ENCODE measurements at regions not wholly inside any gene's neighbourhood (a gene's known extent, or its start where the extent isn't known, plus 50 kb on each side); places are given as distances from the start of the nearest gene placed in this dataset.

DNA sequence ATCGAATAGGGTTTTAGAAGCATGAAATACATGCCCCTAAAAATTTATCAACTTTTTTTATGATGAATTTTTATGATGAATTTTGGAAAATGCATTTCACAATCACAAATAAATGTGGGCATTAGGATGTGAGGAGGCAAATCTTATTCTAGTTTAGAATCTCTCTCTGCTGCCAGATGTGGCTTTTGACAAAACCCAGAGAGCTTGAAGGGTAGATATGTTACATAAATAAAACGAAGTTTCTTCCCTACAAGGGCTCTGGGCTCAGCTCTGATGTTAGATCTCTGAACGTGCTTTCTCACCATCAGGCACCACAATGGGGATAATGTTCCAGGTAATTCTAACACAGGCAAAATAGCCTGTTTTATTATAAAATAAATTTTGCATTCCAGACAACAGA, 102.3 kb upstream of the ADAMTSL1 start:
- in situ Hi-C loops (cut with HindIII; ENCODE audit: low pct_ligation_motif_present, low sequenced_read_pairs) = no loop called here
- no peak overlapping the region for H3K4me3 ChIP-seq (ENCODE audit: low read depth, low read length)
- TF ChIP-seq, protein P1, sequence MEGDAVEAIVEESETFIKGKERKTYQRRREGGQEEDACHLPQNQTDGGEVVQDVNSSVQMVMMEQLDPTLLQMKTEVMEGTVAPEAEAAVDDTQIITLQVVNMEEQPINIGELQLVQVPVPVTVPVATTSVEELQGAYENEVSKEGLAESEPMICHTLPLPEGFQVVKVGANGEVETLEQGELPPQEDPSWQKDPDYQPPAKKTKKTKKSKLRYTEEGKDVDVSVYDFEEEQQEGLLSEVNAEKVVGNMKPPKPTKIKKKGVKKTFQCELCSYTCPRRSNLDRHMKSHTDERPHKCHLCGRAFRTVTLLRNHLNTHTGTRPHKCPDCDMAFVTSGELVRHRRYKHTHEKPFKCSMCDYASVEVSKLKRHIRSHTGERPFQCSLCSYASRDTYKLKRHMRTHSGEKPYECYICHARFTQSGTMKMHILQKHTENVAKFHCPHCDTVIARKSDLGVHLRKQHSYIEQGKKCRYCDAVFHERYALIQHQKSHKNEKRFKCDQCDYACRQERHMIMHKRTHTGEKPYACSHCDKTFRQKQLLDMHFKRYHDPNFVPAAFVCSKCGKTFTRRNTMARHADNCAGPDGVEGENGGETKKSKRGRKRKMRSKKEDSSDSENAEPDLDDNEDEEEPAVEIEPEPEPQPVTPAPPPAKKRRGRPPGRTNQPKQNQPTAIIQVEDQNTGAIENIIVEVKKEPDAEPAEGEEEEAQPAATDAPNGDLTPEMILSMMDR (IDR thresholded peaks at IDR 0.05; ENCODE audit: low read depth, low read length, missing control alignments) = no peak
- H3K27ac ChIP-seq = no peak overlapping the region
- H3K27me3 ChIP-seq (replicated peaks) = no peaks in the 10 kb centered on the region
- no peaks in the 10 kb centered on the region for H3K36me3 ChIP-seq (replicated peaks)
- DNase-seq = no peak

DNA sequence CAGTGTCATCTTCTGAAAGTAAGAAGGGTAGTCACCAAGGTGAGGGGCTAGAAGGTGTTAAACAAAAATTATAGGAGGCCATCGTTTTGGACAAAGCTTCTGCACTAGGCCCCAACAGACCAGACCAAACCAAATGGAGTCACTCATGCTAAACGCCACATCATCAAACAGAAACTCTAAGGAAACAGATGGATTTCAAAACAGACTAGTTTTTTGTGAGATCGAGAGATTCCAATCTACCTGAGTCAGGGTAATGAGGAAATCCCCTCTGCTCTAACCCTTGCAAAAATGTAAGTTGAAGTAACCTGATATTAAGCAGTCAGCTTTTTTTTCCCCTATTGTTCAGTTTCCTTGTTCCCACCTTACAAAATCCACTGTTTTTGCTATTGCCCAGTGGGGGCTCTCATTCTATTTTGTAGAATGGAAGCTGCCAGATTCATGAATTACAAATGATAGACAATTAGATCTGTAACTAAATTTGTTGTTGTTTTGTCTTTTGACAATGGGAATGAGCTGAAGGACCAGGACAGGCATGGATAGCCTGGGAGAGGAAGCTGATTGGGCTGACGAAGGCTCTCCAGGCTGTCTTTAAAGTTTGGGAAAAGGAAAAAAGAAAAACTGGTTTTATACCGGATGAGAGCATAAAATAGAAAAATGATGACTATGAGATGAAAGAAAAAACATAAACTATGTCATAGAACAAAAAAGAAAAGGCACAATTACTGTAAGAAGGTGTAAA, 94.7 kb upstream of the ADAMTSL1 start:
- Histone ChIP-seq H3K4me3 (ENCODE audit: low read depth, low read length) (no peak overlapping the region), H3K36me3 (replicated peaks) (no peaks in the 10 kb centered on the region), H3K27ac (peak overlapping the region; percentile 76), H3K27me3 (replicated peaks) (no peaks in the 10 kb centered on the region)
- in situ Hi-C loops (cut with HindIII; ENCODE audit: low pct_ligation_motif_present, low sequenced_read_pairs) = no loop called here
- DNase-seq = peak; percentile 77
- TF ChIP-seq, protein P1 (IDR thresholded peaks at IDR 0.05; ENCODE audit: low read depth, low read length, missing control alignments) = no peak

DNA sequence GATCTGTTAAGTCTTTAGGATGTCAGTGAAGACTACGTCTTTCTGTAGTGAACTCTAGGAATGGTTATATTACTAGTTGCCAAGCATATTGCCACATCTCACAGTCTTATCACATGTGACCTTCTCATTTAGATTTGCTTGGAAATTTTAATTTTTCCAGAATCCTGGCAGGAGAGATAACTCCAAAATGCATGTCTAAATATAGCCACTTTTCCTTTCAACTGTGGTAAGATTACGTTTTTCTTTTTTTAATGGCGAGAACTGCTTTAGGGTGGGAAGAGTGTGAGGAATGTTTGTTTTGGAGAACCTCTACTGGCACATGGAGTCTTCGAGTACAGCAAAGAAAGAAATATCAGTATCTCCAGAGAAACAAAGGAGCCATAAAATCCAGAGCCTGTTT, 91.7 kb upstream of the ADAMTSL1 start:
- no peak for DNase-seq
- H3K27ac ChIP-seq = no peak overlapping the region
- H3K36me3 ChIP-seq (replicated peaks) = no peaks in the 10 kb centered on the region
- TF ChIP-seq, protein P1 (IDR thresholded peaks at IDR 0.05; ENCODE audit: low read depth, low read length, missing control alignments) = no peak
- H3K4me3 ChIP-seq (ENCODE audit: low read depth, low read length) = no peak overlapping the region
- H3K27me3 ChIP-seq (replicated peaks) = no peaks in the 10 kb centered on the region
- in situ Hi-C loops (cut with HindIII; ENCODE audit: low pct_ligation_motif_present, low sequenced_read_pairs) = no loop called here

DNA sequence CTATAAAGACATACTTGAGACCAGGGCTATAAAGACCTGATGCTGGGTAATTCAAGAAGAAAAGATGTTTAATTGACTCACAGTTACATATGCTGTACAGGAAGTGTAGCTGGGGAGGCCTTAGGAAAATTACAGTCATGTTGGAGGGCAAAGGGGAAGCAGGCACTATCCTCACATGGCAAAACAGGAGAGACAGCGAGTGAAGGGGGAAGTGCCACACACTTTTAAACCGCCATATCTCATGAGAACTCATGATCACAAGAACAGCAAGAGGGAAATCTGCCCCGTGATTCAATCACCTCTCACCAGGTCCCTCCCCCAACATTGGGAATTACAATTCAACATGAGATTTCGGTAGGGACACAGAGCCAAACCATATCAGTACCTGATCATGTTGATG, 89.9 kb upstream of the ADAMTSL1 start:
- Histone ChIP-seq H3K36me3 (replicated peaks) (no peaks in the 10 kb centered on the region), H3K27ac (no peak overlapping the region), H3K27me3 (replicated peaks) (no peaks in the 10 kb centered on the region), H3K4me3 (ENCODE audit: low read depth, low read length) (no peak overlapping the region)
- in situ Hi-C loops (cut with HindIII; ENCODE audit: low pct_ligation_motif_present, low sequenced_read_pairs) = no loop called here
- TF ChIP-seq, protein P1 (IDR thresholded peaks at IDR 0.05; ENCODE audit: low read depth, low read length, missing control alignments) = no peak
- no peak for DNase-seq

DNA sequence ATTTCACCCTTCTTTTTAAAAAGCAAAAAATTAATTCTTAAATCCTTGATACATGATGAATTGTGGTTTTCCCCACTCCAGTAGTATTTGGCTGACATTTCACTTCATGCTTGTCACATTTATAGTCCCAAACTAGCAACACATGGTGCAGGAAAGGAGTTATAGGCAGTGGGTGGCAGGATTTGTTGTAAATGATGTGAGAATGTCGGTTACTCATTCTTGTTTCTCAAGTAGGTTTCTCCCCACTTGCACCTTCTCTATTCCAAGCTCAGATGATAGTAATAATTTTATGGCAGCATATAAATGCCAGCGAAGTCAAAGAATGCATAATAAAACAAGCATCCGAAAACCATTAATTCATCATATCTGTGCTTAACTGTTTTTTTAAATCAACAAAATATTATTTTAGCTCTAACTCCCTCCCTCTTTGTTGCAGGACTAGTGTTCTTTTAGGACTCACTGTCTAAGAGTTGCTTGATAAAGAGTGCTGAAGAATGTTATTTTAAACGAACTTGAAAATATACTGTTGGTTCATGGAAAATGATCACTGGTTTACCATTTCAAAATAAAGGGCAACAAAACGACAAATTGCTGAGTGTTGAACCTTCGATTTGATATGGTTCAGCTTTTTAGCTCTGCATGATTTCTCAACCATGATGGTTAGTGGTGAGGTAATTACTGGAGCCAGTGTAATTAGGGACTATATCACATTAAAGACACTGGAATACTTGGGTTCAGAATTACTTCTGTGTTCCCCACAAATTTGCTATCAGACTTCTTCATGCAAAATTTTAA, 88.1 kb upstream of the ADAMTSL1 start:
- in situ Hi-C loops (cut with HindIII; ENCODE audit: low pct_ligation_motif_present, low sequenced_read_pairs) = no loop called here
- no peak overlapping the region for H3K4me3 ChIP-seq (ENCODE audit: low read depth, low read length)
- no peak for DNase-seq

More for the DNA sequence above, 88.1 kb upstream of the ADAMTSL1 start:
- H3K27ac ChIP-seq = no peak overlapping the region
- no peaks in the 10 kb centered on the region for H3K27me3 ChIP-seq (replicated peaks)
- TF ChIP-seq, protein P1 (IDR thresholded peaks at IDR 0.05; ENCODE audit: low read depth, low read length, missing control alignments) = no peak
- H3K36me3 ChIP-seq (replicated peaks) = no peaks in the 10 kb centered on the region
